ENCODE measurements at regions not wholly inside any gene's neighbourhood (a gene's known extent, or its start where the extent isn't known, plus 50 kb on each side); places are given as distances from the start of the nearest gene placed in this dataset.

DNA sequence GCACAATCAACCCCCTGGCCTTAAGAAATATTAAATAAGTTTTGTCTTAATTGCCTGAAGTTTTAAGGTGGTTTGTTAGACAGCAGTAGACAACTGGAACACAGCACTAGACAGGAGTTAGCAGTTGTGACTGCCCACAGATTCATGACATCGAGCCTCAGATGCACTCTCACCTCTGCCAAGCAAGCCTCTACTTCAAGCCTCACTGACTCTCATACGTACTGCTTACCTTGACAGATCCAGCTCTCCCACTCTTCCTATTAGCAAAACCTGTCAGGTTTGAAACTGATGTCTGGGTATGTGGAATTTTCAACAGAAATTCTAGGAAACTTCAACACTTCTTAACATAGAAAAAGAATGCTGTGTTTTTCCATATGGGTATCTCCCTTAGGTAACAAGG lies 382.9 kb upstream of the DPH6 start:
- Histone ChIP-seq H3K27me3 (ENCODE audit: control insufficient read depth, insufficient read depth, low read length) (no peaks in the 10 kb centered on the region), H3K4ac (ENCODE audit: low read depth, low read length) (no peak overlapping the region), H2AK5ac (ENCODE audit: low read depth, low read length) (no peak overlapping the region), H3K4me1 (ENCODE audit: control insufficient read depth, insufficient read depth, low read length) (no peaks in the 10 kb centered on the region), H4K8ac (ENCODE audit: low read depth in 2 of 2, low read length in 2 of 2) (no peak overlapping the region), H3K56ac (ENCODE audit: extremely low read depth, insufficient read depth, low read length) (no peak overlapping the region), H2BK20ac (ENCODE audit: low read depth, low read length) (no peak overlapping the region), H3K18ac (ENCODE audit: low read depth, low read length) (no peak overlapping the region), H3K9me1 (ENCODE audit: insufficient read depth, low read length) (no peaks in the 10 kb centered on the region), H3K27ac (ENCODE audit: insufficient read depth, low read length) (no peak overlapping the region), H2AK9ac (replicated peaks; ENCODE audit: low read depth, low read length, poor library complexity) (no peak overlapping the region), H3K4me3 (ENCODE audit: insufficient read depth, low read depth, low read length) (no peak overlapping the region), H2AFZ (replicated peaks; ENCODE audit: low read length, poor library complexity) (no peak overlapping the region), H2BK5ac (ENCODE audit: low read depth, low read length, poor library complexity, severe bottlenecking) (no peak overlapping the region), H3K79me1 (ENCODE audit: low read depth in 1 of 2, low read length in 2 of 2) (no peaks in the 10 kb centered on the region), H4K91ac (ENCODE audit: insufficient read depth, low read depth, low read length) (no peak overlapping the region), H3K9ac (ENCODE audit: low read depth, low read length) (no peak overlapping the region), H4K5ac (ENCODE audit: low read depth, low read length) (no peak overlapping the region), H4K20me1 (ENCODE audit: insufficient read depth, low read length) (no peaks in the 10 kb centered on the region), H3K14ac (replicated peaks; ENCODE audit: low read depth, low read length) (no peak overlapping the region), H3K4me2 (ENCODE audit: low read depth, low read length) (no peak overlapping the region), H2BK15ac (ENCODE audit: low read depth, low read length) (no peak overlapping the region), H3K23ac (ENCODE audit: low read depth, low read length) (no peak overlapping the region), H2BK120ac (ENCODE audit: low read depth, low read length) (no peak overlapping the region), H3K36me3 (ENCODE audit: control insufficient read depth, insufficient read depth, low read length) (no peaks in the 10 kb centered on the region), H3K9me3 (ENCODE audit: control insufficient read depth, insufficient read depth, low read length) (no peaks in the 10 kb centered on the region)
- dilution Hi-C loops (cut with HindIII; ENCODE audit: low sequenced_read_pairs, unreplicated experiment) (no loop called here), intact Hi-C loops (cut with micrococcal nuclease) (no loop called here), in situ Hi-C loops (cut with MboI; ENCODE audit: low sequenced_read_pairs) (no loop called here)
- BruUV-seq (replicated peaks), result no TSS peak
- ATAC-seq (ENCODE audit: low read depth) (no peak), DNase-seq (no peak)
- WGBS, 2 experiments (ENCODE audit: extremely low coverage in 2 of 2, insufficient read length in 1 of 2), result no CpG with 5 or more reads among the region's 2 CpGs
- TF ChIP-seq BHLHE40 (IDR thresholded peaks at IDR 0.05; ENCODE audit: low read depth, low read length) (no peak), RCOR1 (IDR thresholded peaks at IDR 0.05; ENCODE audit: insufficient replicate concordance, low read length) (no peak), CHD1 (IDR thresholded peaks at IDR 0.05; ENCODE audit: low read depth, low read length) (no peak), RAD21 (IDR thresholded peaks at IDR 0.05; ENCODE audit: low read length) (no peak)
- TF ChIP-seq, protein P1, sequence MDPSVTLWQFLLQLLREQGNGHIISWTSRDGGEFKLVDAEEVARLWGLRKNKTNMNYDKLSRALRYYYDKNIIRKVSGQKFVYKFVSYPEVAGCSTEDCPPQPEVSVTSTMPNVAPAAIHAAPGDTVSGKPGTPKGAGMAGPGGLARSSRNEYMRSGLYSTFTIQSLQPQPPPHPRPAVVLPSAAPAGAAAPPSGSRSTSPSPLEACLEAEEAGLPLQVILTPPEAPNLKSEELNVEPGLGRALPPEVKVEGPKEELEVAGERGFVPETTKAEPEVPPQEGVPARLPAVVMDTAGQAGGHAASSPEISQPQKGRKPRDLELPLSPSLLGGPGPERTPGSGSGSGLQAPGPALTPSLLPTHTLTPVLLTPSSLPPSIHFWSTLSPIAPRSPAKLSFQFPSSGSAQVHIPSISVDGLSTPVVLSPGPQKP (IDR thresholded peaks at IDR 0.05; ENCODE audit: borderline replicate concordance, low read depth, low read length), result no peak
- TF ChIP-seq, protein P2, sequence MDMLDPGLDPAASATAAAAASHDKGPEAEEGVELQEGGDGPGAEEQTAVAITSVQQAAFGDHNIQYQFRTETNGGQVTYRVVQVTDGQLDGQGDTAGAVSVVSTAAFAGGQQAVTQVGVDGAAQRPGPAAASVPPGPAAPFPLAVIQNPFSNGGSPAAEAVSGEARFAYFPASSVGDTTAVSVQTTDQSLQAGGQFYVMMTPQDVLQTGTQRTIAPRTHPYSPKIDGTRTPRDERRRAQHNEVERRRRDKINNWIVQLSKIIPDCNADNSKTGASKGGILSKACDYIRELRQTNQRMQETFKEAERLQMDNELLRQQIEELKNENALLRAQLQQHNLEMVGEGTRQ (IDR thresholded peaks at IDR 0.05; ENCODE audit: low read depth, low read length), result no peak
- CTCF ChIA-PET, result no interaction called here
- POLR2A ChIA-PET (ENCODE audit: unreplicated experiment), result no interaction called here

All from IMR-90 (cell line).